Testis (tissue), 2 donors: ENCODE measurements at regions not wholly inside any gene's neighbourhood (a gene's known extent, or its start where the extent isn't known, plus 50 kb on each side); places are given as distances from the start of the nearest gene placed in this dataset.

ENCODE experiments used
- POLR2A ChIP-seq: fragments of 450-650 bp; IDR thresholded peaks from one replicate; pipeline ENCODE4 v1.6.1; 2017; ENCODE audit warnings: antibody characterized with exemption, mild to moderate bottlenecking, moderate library complexity
- TF ChIP-seq, protein P1 (sequence below), 3 experiments: fragments of 450-650 bp in 2 of 3; fragments of 200-600 bp in 1 of 3; sonication (generic) in 1 of 3; IDR thresholded peaks; one replicate each; pipeline ENCODE4 v1.5.1; 2016 to 2019; ENCODE audit warnings: antibody characterized with exemption in 3 of 3, mild to moderate bottlenecking in 2 of 3, moderate library complexity in 1 of 3

DNA sequence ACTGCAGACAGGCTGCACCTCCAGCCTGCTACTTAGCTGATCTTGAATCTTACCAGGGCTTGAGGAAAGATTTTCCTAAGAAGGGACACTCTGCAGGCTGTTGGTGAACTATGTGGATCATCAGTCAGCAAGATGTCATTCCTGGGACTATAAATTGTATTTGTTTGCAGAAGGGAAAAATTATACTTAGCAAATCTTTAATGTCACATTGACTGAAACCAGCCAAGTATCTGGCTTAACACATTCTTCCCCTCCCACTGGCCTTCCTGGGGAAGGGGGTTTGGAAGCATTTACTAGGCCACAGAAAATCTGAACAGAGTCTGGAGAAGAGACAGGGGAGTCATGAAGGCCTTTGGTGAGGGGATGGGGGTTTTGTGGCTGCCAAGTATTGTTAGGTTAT, 156.7 kb upstream of the EOLA2 start:
- TF ChIP-seq, protein P1, sequence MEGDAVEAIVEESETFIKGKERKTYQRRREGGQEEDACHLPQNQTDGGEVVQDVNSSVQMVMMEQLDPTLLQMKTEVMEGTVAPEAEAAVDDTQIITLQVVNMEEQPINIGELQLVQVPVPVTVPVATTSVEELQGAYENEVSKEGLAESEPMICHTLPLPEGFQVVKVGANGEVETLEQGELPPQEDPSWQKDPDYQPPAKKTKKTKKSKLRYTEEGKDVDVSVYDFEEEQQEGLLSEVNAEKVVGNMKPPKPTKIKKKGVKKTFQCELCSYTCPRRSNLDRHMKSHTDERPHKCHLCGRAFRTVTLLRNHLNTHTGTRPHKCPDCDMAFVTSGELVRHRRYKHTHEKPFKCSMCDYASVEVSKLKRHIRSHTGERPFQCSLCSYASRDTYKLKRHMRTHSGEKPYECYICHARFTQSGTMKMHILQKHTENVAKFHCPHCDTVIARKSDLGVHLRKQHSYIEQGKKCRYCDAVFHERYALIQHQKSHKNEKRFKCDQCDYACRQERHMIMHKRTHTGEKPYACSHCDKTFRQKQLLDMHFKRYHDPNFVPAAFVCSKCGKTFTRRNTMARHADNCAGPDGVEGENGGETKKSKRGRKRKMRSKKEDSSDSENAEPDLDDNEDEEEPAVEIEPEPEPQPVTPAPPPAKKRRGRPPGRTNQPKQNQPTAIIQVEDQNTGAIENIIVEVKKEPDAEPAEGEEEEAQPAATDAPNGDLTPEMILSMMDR (IDR thresholded peaks at IDR 0.05), result no peak
- no peak for TF ChIP-seq POLR2A
